ENCODE measurements at regions not wholly inside any gene's neighbourhood (a gene's known extent, or its start where the extent isn't known, plus 50 kb on each side); places are given as distances from the start of the nearest gene placed in this dataset.

GRCh38 chr10:33117230-33117629 is 159.2 kb upstream of the ITGB1 start:
- no TSS peak for BruUV-seq (replicated peaks)
- H3K79me2 ChIP-seq (ENCODE audit: low read length): no peaks in the 10 kb centered on the region
- peaks cover 42% of the 10 kb centered on the region for H3K4me1 ChIP-seq (ENCODE audit: insufficient read depth, low read length)
- H4K20me1 ChIP-seq (ENCODE audit: low read length): no peaks in the 10 kb centered on the region
- intact Hi-C loops (cut with micrococcal nuclease): loop anchor here (1.0 kb wide), 1 partner anchor 9 kb away; no protein-coding TSS in a partner anchor
- no peak overlapping the region for H3K27ac ChIP-seq (ENCODE audit: low read length)
- H3K27me3 ChIP-seq (ENCODE audit: low read length): no peaks in the 10 kb centered on the region
- H2AFZ ChIP-seq (ENCODE audit: low read length): no peak overlapping the region
- POLR2A ChIA-PET (ENCODE audit: unreplicated experiment): no interaction called here
- H3K4me2 ChIP-seq (ENCODE audit: low read length): no peak overlapping the region
- no peaks in the 10 kb centered on the region for H3K9me2 ChIP-seq (replicated peaks; ENCODE audit: low read length)
- H3K4me3 ChIP-seq (ENCODE audit: low read length): no peak overlapping the region
- H3K9me3 ChIP-seq (ENCODE audit: low read length): no peaks in the 10 kb centered on the region
- no peak for TF ChIP-seq EZH2phosphoT487 (IDR thresholded peaks at IDR 0.05; ENCODE audit: borderline replicate concordance, low read length)
- no peak for TF ChIP-seq EZH2 (IDR thresholded peaks at IDR 0.05; ENCODE audit: low read length, unreplicated experiment)
- TF ChIP-seq, protein P1, sequence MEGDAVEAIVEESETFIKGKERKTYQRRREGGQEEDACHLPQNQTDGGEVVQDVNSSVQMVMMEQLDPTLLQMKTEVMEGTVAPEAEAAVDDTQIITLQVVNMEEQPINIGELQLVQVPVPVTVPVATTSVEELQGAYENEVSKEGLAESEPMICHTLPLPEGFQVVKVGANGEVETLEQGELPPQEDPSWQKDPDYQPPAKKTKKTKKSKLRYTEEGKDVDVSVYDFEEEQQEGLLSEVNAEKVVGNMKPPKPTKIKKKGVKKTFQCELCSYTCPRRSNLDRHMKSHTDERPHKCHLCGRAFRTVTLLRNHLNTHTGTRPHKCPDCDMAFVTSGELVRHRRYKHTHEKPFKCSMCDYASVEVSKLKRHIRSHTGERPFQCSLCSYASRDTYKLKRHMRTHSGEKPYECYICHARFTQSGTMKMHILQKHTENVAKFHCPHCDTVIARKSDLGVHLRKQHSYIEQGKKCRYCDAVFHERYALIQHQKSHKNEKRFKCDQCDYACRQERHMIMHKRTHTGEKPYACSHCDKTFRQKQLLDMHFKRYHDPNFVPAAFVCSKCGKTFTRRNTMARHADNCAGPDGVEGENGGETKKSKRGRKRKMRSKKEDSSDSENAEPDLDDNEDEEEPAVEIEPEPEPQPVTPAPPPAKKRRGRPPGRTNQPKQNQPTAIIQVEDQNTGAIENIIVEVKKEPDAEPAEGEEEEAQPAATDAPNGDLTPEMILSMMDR (conservative IDR thresholded peaks at IDR 0.05; ENCODE audit: low read depth, low read length): no peak
- H3K36me3 ChIP-seq (ENCODE audit: low read depth, low read length): no peaks in the 10 kb centered on the region
- no peaks in the 10 kb centered on the region for H3F3A ChIP-seq (ENCODE audit: low read length, unreplicated experiment)
- CTCF ChIA-PET: no interaction called here
- DNase-seq: peak; percentile 26
- no peak overlapping the region for H3K9ac ChIP-seq (ENCODE audit: low read length)
- ATAC-seq: no peak

DNA sequence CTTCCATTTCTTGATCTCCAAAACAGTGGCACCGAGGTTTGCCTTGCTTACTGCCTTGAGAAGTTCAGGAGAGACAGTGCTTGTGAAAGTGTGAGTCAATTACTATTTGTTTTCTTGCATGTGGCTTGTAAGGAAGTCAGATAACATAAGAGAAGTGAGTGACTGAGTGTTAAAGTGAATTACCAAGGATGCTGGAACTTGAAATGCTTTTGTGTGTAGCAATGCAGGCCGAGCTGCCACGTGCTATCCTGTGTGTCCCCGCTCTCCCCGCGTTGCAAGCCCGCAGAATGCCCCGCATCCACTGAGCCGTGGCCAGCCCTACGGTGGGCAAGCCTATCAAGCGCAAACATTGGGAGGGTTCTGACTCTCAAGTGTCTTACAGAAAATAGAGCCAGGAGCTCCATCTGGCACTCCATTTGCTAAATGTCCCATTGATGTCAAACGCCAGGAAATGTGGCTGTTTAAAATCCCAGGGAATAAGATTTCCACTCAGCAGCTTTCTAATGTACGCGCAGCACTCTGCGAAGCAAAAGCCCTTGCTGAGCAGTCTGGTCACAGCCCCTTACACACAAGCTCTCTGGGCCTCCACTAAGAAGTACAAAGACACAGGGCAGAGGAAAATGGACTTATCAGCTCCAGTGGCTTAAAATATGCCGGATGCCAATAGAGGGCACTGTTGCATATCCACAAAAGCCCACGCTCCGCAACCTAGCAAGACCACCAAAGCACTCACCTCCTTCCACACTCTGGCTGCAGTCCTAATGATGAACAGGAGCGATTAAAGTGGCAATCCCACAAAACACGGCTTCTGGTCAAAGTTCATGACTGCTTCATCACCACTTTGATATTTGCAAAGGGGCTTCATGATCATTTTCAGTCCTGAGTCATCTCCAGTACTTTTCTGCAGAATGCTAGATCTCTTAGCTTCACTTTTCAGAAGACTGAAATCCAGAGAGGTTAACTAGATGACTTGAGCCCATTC is 158.0 kb upstream of the ITGB1 start:
- Histone ChIP-seq H3F3A (ENCODE audit: low read length, unreplicated experiment) (no peaks in the 10 kb centered on the region), H3K9ac (ENCODE audit: low read length) (no peak overlapping the region), H3K36me3 (ENCODE audit: low read depth, low read length) (no peaks in the 10 kb centered on the region), H3K4me3 (ENCODE audit: low read length) (no peak overlapping the region), H3K79me2 (ENCODE audit: low read length) (no peaks in the 10 kb centered on the region), H2AFZ (ENCODE audit: low read length) (no peak overlapping the region), H3K27me3 (ENCODE audit: low read length) (no peaks in the 10 kb centered on the region), H3K4me1 (ENCODE audit: insufficient read depth, low read length) (peaks cover 39% of the 10 kb centered on the region), H3K27ac (ENCODE audit: low read length) (peak overlapping the region; percentile 59), H3K9me2 (replicated peaks; ENCODE audit: low read length) (no peaks in the 10 kb centered on the region), H4K20me1 (ENCODE audit: low read length) (no peaks in the 10 kb centered on the region), H3K4me2 (ENCODE audit: low read length) (peak overlapping the region; percentile 72), H3K9me3 (ENCODE audit: low read length) (no peaks in the 10 kb centered on the region)
- peak; percentile 85 for DNase-seq
- ChIA-PET CTCF (interaction anchor here (0.8 to 1.1 kb wide), 2 partner anchors 39 to 83 kb away, joined by 4 to 7 read pairs; no protein-coding TSS in a partner anchor), POLR2A (ENCODE audit: unreplicated experiment) (no interaction called here)
- BruUV-seq (replicated peaks): no TSS peak
- TF ChIP-seq, protein P1 (conservative IDR thresholded peaks at IDR 0.05; ENCODE audit: low read depth, low read length): peak; percentile 95
- TF ChIP-seq EZH2 (IDR thresholded peaks at IDR 0.05; ENCODE audit: low read length, unreplicated experiment): no peak
- ATAC-seq: peak; percentile 84
- intact Hi-C loops (cut with micrococcal nuclease): loop anchor here (1.0 kb wide), 2 partner anchors 18 to 106 kb away; no protein-coding TSS in a partner anchor
